RWPE1 (cell line): ENCODE measurements at regions not wholly inside any gene's neighbourhood (a gene's known extent, or its start where the extent isn't known, plus 50 kb on each side); places are given as distances from the start of the nearest gene placed in this dataset.

Experiments
- CTCF ChIA-PET: fragments of 350-600 bp; sonication (Branson Sonifier 250); formaldehyde crosslinking; extraction: SDS; loops from one replicate; lab custom pipeline; 2021; lab: Yijun Ruan, JAX
- POLR2A ChIA-PET: fragments of 400-600 bp; formaldehyde crosslinking; extraction: SDS; loops from one replicate; lab custom pipeline; 2020; ENCODE audit warnings: antibody characterized with exemption; ENCODE audit not compliant: low non-redundant PET; lab: Yijun Ruan, JAX
- DNase-seq: peaks from one replicate; pipeline ENCODE4 v3.0.0; 2012; ENCODE audit warnings: low spot score
- H3K27ac ChIP-seq: fragments of 450-650 bp; 2 replicates; pipeline ENCODE4 v1.5.1; 2017
- CTCF ChIP-seq: fragments of 450-650 bp; conservative IDR thresholded peaks from 2 replicates; pipeline ENCODE4 v1.5.1; 2017; ENCODE audit warnings: low read depth, mild to moderate bottlenecking

- POLR2A ChIA-PET: no interaction called here
- CTCF ChIA-PET: no interaction called here
- TF ChIP-seq CTCF: no peak
- DNase-seq: no peak
- no peak overlapping the region for H3K27ac ChIP-seq
Measured at GRCh38 chrX:33465137-33465536, 253.8 kb upstream of the DMD start.

GRCh38 chrX:33457102-33457501, 245.8 kb upstream of the DMD start:
- TF ChIP-seq CTCF: no peak
- CTCF ChIA-PET: no interaction called here
- no peak overlapping the region for H3K27ac ChIP-seq
- DNase-seq: no peak
- POLR2A ChIA-PET: no interaction called here

- no peak overlapping the region for H3K27ac ChIP-seq
- ChIA-PET POLR2A (no interaction called here), CTCF (no interaction called here)
- no peak for TF ChIP-seq CTCF
- no peak for DNase-seq
Measured at GRCh38 chrX:33447285-33447684, 235.9 kb upstream of the DMD start.

GRCh38 chrX:33434256-33435092, 223.1 kb upstream of the DMD start:
- TF ChIP-seq CTCF: peak; percentile 67
- no peak overlapping the region for H3K27ac ChIP-seq
- ChIA-PET POLR2A (no interaction called here), CTCF (no interaction called here)
- DNase-seq: peak; percentile 5

- H3K27ac ChIP-seq: no peak overlapping the region
- ChIA-PET POLR2A (no interaction called here), CTCF (no interaction called here)
- DNase-seq: no peak
- no peak for TF ChIP-seq CTCF
Measured at GRCh38 chrX:33416273-33416805, 205.0 kb upstream of the DMD start.

GRCh38 chrX:33415459-33415858, 204.1 kb upstream of the DMD start:
- ChIA-PET CTCF (no interaction called here), POLR2A (no interaction called here)
- no peak overlapping the region for H3K27ac ChIP-seq
- DNase-seq: no peak
- TF ChIP-seq CTCF: no peak
